D721Med (cell line): ENCODE measurements at regions not wholly inside any gene's neighbourhood (a gene's known extent, or its start where the extent isn't known, plus 50 kb on each side); places are given as distances from the start of the nearest gene placed in this dataset.

ENCODE experiments used
- DNase-seq: peaks from one replicate; pipeline ENCODE4 v3.0.0; 2011; ENCODE audit warnings: low spot score; ENCODE audit not compliant: insufficient read length
- FAIRE-seq: peaks from 2 replicates; lab custom pipeline; 2011; peaks lifted over from hg19 to GRCh38; lab: Jason Lieb, UNC
- TF ChIP-seq, protein P1 (sequence below): IDR thresholded peaks from 2 replicates; pipeline ENCODE4 v1.5.1; 2012; ENCODE audit warnings: mild to moderate bottlenecking, control low read depth; ENCODE audit not compliant: insufficient read depth; ENCODE audit errors: missing control alignments

DNA sequence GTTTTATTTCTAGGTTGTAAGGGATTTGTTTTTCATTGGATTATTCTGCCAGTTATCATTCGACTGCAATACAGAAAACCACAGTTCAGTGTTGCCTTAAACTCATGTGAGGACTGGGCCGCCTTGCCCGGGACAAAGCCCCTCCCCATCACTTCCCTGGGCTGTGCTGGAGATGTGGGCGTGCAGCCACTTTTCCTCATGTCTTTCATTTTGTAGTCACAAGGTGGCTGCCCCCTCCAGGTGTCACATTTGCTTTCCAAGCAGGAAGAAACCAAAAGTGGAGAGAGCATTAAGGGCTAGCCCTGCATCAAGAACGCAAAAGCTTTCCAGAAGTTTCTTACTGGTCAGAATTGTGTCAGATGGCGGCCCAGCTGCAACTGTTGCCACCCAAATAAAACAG lies 492.5 kb upstream of the ID2 start:
- FAIRE-seq: no peak
- TF ChIP-seq, protein P1, sequence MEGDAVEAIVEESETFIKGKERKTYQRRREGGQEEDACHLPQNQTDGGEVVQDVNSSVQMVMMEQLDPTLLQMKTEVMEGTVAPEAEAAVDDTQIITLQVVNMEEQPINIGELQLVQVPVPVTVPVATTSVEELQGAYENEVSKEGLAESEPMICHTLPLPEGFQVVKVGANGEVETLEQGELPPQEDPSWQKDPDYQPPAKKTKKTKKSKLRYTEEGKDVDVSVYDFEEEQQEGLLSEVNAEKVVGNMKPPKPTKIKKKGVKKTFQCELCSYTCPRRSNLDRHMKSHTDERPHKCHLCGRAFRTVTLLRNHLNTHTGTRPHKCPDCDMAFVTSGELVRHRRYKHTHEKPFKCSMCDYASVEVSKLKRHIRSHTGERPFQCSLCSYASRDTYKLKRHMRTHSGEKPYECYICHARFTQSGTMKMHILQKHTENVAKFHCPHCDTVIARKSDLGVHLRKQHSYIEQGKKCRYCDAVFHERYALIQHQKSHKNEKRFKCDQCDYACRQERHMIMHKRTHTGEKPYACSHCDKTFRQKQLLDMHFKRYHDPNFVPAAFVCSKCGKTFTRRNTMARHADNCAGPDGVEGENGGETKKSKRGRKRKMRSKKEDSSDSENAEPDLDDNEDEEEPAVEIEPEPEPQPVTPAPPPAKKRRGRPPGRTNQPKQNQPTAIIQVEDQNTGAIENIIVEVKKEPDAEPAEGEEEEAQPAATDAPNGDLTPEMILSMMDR: no peak
- no peak for DNase-seq

DNA sequence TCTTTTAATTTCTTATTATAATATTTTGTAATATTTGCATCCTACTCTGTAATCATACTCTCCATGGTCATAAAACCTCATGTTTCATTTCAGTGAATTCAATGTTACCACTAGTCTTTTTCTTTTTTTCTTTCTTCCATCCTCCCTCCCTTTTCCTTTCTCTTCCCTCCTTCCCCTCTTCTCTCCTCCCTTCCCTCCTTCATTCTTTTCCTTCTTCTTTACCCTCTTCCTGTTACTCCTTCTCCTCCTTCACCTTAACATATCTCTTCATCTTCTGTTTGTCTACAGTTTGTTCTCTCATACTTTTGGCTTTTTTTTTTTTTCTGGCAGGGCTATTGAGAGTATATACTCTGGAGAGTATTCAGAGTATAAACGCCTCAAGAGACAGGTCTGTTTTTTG lies 491.6 kb upstream of the ID2 start:
- no peak for DNase-seq
- FAIRE-seq: no peak
- TF ChIP-seq, protein P1: no peak

DNA sequence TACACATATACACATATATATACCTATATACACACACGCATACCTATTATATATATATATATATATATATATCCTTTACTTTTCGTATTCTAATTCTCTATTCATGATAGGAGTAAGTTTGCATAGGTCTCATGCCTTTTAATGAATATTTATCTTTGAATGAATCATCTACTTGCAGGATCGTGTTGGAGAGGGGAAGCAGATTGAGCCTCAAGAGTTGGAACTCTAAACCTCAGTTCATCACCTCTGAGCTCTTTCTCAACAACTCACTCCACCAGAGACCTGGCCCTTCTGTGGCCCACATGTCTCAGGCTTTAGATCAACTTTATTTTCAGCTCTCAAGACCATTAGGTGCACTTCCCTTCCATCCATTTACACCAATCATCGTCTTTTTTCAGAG lies 490.4 kb upstream of the ID2 start:
- FAIRE-seq (no peak), DNase-seq (no peak)
- TF ChIP-seq, protein P1: no peak

DNA sequence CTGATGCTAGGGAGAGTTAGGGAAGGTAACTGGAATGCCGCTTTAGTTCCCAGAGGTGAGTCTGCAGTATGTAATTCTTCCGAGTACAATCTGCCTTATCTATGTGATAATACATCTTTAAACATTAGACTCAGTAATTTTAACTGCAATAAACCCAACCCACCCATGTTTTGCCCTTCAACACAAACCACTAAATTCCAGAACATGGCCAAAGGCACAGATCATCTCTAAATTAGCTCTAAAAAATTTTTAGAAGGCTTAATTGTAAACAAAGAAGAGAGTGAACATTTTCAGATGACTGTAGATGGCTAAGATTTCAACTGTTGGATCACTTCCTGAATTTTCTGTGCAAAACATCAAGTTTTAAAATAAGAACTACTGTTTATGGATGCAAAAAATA lies 488.7 kb upstream of the ID2 start:
- DNase-seq (no peak), FAIRE-seq (no peak)
- TF ChIP-seq, protein P1: no peak

DNA sequence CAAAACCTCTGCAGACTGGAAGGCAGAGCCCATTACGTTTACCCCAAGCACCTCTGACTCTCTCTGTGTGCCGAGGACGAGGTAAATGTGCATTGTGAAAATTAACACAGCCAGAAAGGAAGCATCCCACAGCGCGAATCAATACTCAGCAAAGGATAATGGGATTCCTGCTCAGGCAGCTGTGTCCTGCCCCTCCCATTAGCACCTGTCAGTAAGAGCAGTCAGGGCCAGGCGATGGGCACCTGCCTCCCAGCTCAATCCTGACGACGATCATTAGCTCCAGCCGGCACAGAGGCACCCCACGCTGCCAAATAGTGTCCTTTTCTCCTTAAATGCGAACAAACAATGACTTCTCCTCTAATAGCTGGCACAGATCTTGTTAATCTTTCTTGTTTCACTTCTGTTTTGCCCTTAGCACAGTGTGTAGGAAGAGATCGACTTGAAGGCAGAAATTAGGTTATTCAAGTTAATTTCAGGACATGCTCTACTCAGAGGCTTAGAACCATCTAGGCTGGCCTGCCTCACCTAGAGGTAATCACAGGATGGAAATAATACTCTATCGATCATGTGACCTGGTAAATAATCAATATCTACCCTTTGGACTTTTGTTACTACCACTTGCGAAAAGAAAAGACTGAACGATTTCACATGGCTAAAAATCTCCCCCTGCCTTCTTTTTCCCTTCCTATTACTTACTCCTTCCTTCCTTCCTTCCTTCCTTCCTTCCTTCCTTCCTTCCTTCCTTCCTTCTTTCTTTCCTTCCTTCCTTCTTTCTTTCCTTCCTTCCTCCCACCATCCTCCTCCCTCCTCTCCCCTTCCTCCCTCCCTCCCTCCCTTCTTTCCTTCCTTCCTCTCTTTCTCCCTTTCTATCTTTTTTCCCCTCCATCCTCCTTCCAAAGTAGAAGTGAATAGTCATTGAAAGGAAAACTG lies 487.9 kb upstream of the ID2 start:
- DNase-seq (no peak), FAIRE-seq (no peak)
- TF ChIP-seq, protein P1: no peak

DNA sequence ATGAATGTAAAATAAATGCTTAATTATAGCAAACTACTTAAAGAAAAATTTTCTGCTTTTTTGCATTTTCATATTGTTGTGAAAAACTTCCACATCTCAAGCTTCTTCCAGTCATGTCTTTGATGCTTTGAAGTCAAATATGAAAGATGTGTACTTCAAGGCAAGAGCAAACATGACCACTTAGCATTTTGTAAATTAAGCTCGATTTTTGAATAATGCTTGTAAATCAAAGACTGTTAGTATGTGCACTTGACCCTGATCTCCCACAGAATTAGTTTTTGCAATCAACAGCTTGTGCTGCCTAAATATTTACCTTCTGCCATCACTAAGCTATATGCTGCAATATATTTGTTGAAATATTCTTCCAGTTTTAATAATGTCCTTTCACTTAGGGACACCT lies 486.1 kb upstream of the ID2 start:
- no peak for FAIRE-seq
- TF ChIP-seq, protein P1: no peak

DNA sequence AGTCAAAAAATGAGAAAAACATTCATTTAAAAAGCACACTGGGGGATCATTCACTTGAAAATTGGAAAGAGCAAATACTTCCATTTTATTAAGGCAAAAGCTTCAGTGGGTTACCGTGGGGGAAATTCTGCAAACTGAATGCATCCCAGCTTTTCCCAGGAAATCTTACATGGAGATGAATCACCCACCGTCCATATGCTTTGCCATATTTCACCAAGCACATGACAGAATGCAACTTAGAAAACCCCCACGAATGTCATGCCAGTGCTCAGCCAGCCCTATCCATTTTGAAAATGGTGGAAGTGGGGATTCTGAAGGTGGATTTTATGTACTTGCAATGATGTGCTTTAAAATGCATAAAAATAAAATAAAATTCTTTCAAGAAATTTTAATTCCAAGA lies 485.5 kb upstream of the ID2 start:
- FAIRE-seq: no peak
- TF ChIP-seq, protein P1: no peak
- no peak for DNase-seq

More for the DNA sequence above, 486.1 kb upstream of the ID2 start:
- DNase-seq: no peak
